ENCODE measurements at regions not wholly inside any gene's neighbourhood (a gene's known extent, or its start where the extent isn't known, plus 50 kb on each side); places are given as distances from the start of the nearest gene placed in this dataset.

DNA sequence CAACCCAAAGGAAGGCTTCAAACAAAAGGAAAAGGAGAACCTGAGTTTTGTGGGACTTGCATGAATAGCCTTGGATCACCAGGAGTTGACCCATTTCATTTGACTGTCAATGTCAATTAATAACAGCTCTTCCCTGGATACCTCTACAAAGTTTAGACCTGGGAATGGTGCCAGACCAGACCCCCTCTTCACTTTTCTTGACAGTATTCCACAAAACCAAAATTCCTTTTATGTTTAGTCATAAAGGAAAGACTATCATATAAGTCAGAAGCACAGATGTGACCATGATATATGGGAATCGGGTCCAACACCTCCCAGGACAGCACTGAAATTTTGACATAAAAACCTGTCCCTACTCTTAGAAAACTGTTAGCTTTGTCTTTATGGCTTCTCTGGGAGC, 191.8 kb downstream of the LYPLAL1 start:
- DNase-seq (no peak), ATAC-seq (ENCODE audit: low FRiP score) (no peak)
- Histone ChIP-seq H3K27me3 (ENCODE audit: control insufficient read depth in 1 of 2, insufficient read depth in 2 of 2, low read length in 1 of 2) (no peaks in the 10 kb centered on the region), H3K4me1 (ENCODE audit: control insufficient read depth in 1 of 2, insufficient read depth in 2 of 2, low read length in 2 of 2) (no peaks in the 10 kb centered on the region), H3K36me3 (ENCODE audit: control insufficient read depth in 1 of 2, insufficient read depth in 2 of 2, low read length in 1 of 2) (no peaks in the 10 kb centered on the region), H3K4me3 (ENCODE audit: low read length in 2 of 2) (no peak overlapping the region), H3K9me3 (ENCODE audit: control insufficient read depth, low read length) (no peaks in the 10 kb centered on the region), H3K27ac (ENCODE audit: low read depth in 1 of 2, low read length in 2 of 2) (no peak overlapping the region)
- intact Hi-C loops (cut with DNase I), result no loop called here
- WGBS, 2 donors, result 96 to 100% methylated on average over 1 of the region's 1 CpG

DNA sequence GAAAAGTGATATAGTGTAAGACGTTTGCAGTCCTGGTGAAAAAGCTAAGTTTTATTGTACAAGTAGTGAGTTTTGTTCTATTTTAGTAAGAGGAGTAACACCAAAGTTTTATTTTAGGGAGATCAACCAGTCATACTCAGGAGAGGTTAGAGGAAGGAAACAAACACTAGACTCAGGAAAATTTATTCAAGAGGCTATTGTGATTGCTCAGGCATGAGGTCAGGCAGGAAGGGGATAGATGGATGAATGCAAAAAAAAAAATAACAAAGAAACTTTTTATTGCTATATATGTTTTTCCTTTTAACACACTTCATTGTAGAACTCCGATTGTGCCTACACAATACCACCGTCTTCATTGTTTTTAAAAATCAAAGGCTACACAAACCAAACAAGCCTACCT, 189.0 kb downstream of the LYPLAL1 start:
- no peaks in the 10 kb centered on the region for H3K36me3 ChIP-seq (ENCODE audit: control insufficient read depth in 1 of 2, insufficient read depth in 2 of 2, low read length in 1 of 2)
- intact Hi-C loops (cut with DNase I), result no loop called here
- 88 to 93% methylated on average over 3 of the region's 3 CpGs for WGBS, 2 donors

DNA sequence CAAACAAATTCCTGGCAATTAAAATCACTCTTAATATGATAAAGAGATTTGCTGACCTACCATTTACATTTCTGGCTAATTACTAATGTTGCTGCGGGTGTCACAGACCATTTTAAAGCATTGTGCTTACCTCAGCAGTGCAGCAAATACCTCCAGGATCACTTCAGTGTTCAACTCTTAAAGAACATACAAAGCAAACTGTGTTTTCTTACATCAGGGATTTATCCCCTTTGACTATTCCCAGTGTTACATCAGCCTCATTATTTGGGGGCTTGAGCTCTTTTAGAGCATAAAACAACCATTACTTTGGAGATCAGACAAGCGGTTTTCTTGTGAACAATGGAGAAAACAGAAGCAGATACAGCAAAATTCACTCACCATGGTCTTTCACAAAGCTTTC, 185.4 kb downstream of the LYPLAL1 start:
- 79 to 81% methylated on average over 2 of the region's 2 CpGs for WGBS, 2 donors
- intact Hi-C loops (cut with DNase I), result no loop called here

More for the DNA sequence above, 189.0 kb downstream of the LYPLAL1 start:
- DNase-seq (no peak), ATAC-seq (ENCODE audit: low FRiP score) (no peak)
- no peaks in the 10 kb centered on the region for H3K9me3 ChIP-seq (ENCODE audit: control insufficient read depth, low read length)
- no peak overlapping the region for H3K4me3 ChIP-seq (ENCODE audit: low read length in 2 of 2)
- no peak overlapping the region for H3K27ac ChIP-seq (ENCODE audit: low read depth in 1 of 2, low read length in 2 of 2)
- no peaks in the 10 kb centered on the region for H3K4me1 ChIP-seq (ENCODE audit: control insufficient read depth in 1 of 2, insufficient read depth in 2 of 2, low read length in 2 of 2)
- H3K27me3 ChIP-seq (ENCODE audit: control insufficient read depth in 1 of 2, insufficient read depth in 2 of 2, low read length in 1 of 2), result no peaks in the 10 kb centered on the region

DNA sequence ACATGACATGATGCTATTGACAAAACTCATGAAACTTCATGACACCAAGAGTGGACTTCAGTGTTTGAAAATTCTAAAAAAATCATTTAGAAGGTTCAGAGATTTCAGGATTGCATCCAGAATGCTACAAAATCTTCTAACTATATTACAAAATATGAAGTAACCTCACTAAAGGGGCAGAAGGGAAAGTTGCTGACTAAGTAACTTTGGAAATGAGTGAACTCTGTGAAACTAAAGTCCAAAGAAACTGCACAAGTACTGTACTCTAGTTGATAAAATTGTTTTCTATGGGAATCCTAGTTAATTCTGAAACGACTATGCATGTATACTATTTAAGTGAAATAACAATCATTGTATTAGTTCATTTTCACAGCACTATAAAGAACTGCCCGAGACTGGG, 184.4 kb downstream of the LYPLAL1 start:
- Histone ChIP-seq H3K27me3 (ENCODE audit: control insufficient read depth in 1 of 2, insufficient read depth in 2 of 2, low read length in 1 of 2) (no peaks in the 10 kb centered on the region), H3K4me1 (ENCODE audit: control insufficient read depth in 1 of 2, insufficient read depth in 2 of 2, low read length in 2 of 2) (no peaks in the 10 kb centered on the region), H3K4me3 (ENCODE audit: low read length in 2 of 2) (no peak overlapping the region), H3K27ac (ENCODE audit: low read depth in 1 of 2, low read length in 2 of 2) (no peak overlapping the region), H3K9me3 (ENCODE audit: control insufficient read depth, low read length) (no peaks in the 10 kb centered on the region), H3K36me3 (ENCODE audit: control insufficient read depth in 1 of 2, insufficient read depth in 2 of 2, low read length in 1 of 2) (no peaks in the 10 kb centered on the region)
- 93 to 96% methylated on average over 2 of the region's 2 CpGs for WGBS, 2 donors
- DNase-seq (no peak), ATAC-seq (ENCODE audit: low FRiP score) (no peak)
- intact Hi-C loops (cut with DNase I), result no loop called here

More for the DNA sequence above, 185.4 kb downstream of the LYPLAL1 start:
- no peak for ATAC-seq (ENCODE audit: low FRiP score)
- Histone ChIP-seq H3K4me3 (ENCODE audit: low read length in 2 of 2) (no peak overlapping the region), H3K4me1 (ENCODE audit: control insufficient read depth in 1 of 2, insufficient read depth in 2 of 2, low read length in 2 of 2) (no peaks in the 10 kb centered on the region), H3K36me3 (ENCODE audit: control insufficient read depth in 1 of 2, insufficient read depth in 2 of 2, low read length in 1 of 2) (no peaks in the 10 kb centered on the region), H3K27ac (ENCODE audit: low read depth in 1 of 2, low read length in 2 of 2) (no peak overlapping the region), H3K27me3 (ENCODE audit: control insufficient read depth in 1 of 2, insufficient read depth in 2 of 2, low read length in 1 of 2) (no peaks in the 10 kb centered on the region), H3K9me3 (ENCODE audit: control insufficient read depth, low read length) (no peaks in the 10 kb centered on the region)
- DNase-seq, result no peak

DNA sequence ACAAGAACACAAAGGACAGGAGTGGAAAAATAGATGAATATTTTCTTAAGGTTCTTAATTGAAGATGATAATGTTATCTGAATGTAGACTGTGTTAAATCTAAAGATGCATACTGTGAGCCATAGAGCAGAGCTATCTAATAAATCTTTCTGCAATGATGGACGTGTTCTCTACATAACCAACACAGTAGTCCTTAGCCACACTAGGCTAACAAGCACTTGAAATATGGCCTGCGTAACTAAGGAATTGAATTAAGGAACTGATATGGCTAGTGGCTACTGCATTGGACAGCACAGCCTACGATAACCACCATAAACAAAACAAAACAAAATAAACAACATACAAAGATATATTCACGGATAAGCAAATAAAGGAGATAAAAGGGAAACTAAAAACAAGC, 181.3 kb downstream of the LYPLAL1 start:
- ATAC-seq (ENCODE audit: low FRiP score), result no peak
- intact Hi-C loops (cut with DNase I), result no loop called here

DNA sequence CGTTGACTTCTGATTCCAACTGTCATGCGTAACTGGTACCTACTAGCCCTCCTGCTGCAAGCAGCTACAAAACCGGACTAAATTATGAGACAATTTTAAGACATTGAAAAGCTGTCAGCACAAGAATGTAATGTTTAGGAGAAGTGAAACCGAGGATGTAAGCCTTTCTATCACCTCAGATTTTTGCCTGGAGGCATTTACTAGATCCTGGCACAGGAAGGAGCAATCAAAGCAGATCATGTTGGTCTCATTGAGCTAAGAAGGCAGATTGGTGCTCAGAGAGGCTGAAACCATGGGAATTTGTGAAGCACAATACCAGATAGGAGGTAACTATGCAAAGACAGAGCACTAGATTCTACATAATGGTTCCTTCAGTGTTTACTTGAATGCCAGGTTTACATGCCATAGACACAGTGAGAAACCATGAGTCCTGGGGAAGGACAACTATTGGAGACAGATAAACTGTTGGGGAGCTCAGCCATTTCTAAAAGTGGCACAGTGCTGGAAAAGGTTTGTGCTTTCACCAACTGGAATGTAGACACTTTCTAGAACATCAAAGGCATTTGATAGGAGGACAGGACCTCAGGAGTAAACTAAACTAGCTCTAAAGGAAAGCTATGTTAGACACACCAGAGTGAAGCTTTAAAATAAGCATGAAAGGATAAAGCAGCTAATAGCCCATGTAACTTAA, 179.4 kb downstream of the LYPLAL1 start:
- no peak overlapping the region for H3K4me3 ChIP-seq (ENCODE audit: low read length in 2 of 2)
- WGBS, 2 donors, result 87 to 89% methylated on average over 4 of the region's 4 CpGs
- H3K4me1 ChIP-seq (ENCODE audit: control insufficient read depth in 1 of 2, insufficient read depth in 2 of 2, low read length in 2 of 2), result no peaks in the 10 kb centered on the region
- intact Hi-C loops (cut with DNase I), result no loop called here
- H3K27ac ChIP-seq (ENCODE audit: low read depth in 1 of 2, low read length in 2 of 2), result no peak overlapping the region
- no peaks in the 10 kb centered on the region for H3K27me3 ChIP-seq (ENCODE audit: control insufficient read depth in 1 of 2, insufficient read depth in 2 of 2, low read length in 1 of 2)
- ATAC-seq (ENCODE audit: low FRiP score) (no peak), DNase-seq (no peak)
- no peaks in the 10 kb centered on the region for H3K9me3 ChIP-seq (ENCODE audit: control insufficient read depth, low read length)
- no peaks in the 10 kb centered on the region for H3K36me3 ChIP-seq (ENCODE audit: control insufficient read depth in 1 of 2, insufficient read depth in 2 of 2, low read length in 1 of 2)

More for the DNA sequence above, 181.3 kb downstream of the LYPLAL1 start:
- no peak overlapping the region for H3K27ac ChIP-seq (ENCODE audit: low read depth in 1 of 2, low read length in 2 of 2)
- H3K4me1 ChIP-seq (ENCODE audit: control insufficient read depth in 1 of 2, insufficient read depth in 2 of 2, low read length in 2 of 2), result no peaks in the 10 kb centered on the region
- 85 to 95% methylated on average over 4 of the region's 4 CpGs for WGBS, 2 donors
- no peaks in the 10 kb centered on the region for H3K9me3 ChIP-seq (ENCODE audit: control insufficient read depth, low read length)
- H3K4me3 ChIP-seq (ENCODE audit: low read length in 2 of 2), result no peak overlapping the region
- no peaks in the 10 kb centered on the region for H3K36me3 ChIP-seq (ENCODE audit: control insufficient read depth in 1 of 2, insufficient read depth in 2 of 2, low read length in 1 of 2)
- DNase-seq, result no peak
- H3K27me3 ChIP-seq (ENCODE audit: control insufficient read depth in 1 of 2, insufficient read depth in 2 of 2, low read length in 1 of 2), result no peaks in the 10 kb centered on the region

DNA sequence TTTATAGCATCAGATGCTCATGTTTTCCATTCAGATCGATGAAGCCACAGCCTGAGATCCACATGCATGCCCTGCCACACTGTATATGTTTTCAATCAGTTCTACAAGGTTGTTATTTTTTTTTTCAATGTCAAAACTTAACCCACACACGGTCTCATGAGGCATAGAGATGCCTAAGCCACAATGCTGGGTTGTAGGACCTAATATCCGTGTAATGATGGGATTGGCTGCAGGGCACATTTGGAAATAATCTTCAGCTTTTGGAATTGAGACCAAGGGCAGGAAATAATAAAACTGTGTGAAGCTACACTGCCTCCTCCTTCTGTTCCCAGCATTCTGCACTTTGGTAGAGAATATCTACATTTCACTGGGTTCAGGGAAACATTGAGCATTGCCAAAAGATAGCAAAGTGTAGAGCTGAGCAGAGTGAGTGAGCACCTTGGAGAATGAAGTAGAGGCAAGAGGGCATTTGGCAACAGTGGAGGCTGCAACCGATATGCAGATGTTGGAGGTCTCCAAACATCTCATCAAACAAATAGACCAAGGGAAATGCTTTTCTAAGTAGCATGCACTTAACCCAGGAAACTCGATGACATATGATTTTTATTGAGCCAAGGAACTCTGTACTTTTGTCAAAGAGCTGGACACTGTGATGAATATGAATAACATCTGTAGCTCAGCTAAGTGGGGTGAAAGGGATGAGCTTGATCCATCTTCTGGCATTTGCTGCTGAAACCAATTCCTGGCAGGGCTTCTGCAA, 176.7 kb downstream of the LYPLAL1 start:
- 74 to 78% methylated on average over 5 of the region's 5 CpGs for WGBS, 2 donors
- H3K9me3 ChIP-seq (ENCODE audit: control insufficient read depth, low read length), result peaks cover 2% of the 10 kb centered on the region
- intact Hi-C loops (cut with DNase I), result no loop called here
- no peak for DNase-seq
- ATAC-seq (ENCODE audit: low FRiP score), result no peak
- no peak overlapping the region for H3K27ac ChIP-seq (ENCODE audit: low read depth in 1 of 2, low read length in 2 of 2)
- H3K4me3 ChIP-seq (ENCODE audit: low read length in 2 of 2), result no peak overlapping the region
- no peaks in the 10 kb centered on the region for H3K27me3 ChIP-seq (ENCODE audit: control insufficient read depth in 1 of 2, insufficient read depth in 2 of 2, low read length in 1 of 2)
- peaks cover 0 to 3% of the 10 kb centered on the region in 2 donors for H3K4me1 ChIP-seq (ENCODE audit: control insufficient read depth in 1 of 2, insufficient read depth in 2 of 2, low read length in 2 of 2)
- no peaks in the 10 kb centered on the region for H3K36me3 ChIP-seq (ENCODE audit: control insufficient read depth in 1 of 2, insufficient read depth in 2 of 2, low read length in 1 of 2)

DNA sequence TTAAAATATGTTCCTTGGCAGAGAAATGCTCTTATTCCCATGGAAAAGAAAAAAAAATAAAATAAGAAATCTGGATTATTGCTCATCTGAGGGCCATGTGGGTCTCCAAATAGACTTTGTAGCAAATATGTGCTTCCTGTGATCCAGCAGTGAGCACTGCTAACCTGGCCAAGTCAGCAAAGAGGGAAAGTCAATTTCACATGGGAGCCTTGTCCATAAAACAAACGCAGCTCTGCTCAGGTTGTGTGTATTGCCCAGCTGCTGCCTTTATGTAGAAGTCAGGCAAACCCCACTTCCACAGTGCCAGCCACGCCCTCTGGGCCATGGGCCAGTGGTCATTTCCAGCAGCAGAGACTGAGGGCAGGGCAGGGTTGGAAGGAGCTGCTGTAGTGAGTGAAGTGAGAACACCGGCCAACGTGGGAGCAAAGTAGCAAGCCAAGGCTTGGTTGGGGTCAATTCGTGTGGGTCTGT, 174.3 kb downstream of the LYPLAL1 start:
- Histone ChIP-seq H3K9me3 (ENCODE audit: control insufficient read depth, low read length) (peaks cover 2% of the 10 kb centered on the region), H3K4me3 (ENCODE audit: low read length in 2 of 2) (no peak overlapping the region), H3K27ac (ENCODE audit: low read depth in 1 of 2, low read length in 2 of 2) (no peak overlapping the region), H3K27me3 (ENCODE audit: control insufficient read depth in 1 of 2, insufficient read depth in 2 of 2, low read length in 1 of 2) (no peaks in the 10 kb centered on the region), H3K4me1 (ENCODE audit: control insufficient read depth in 1 of 2, insufficient read depth in 2 of 2, low read length in 2 of 2) (peaks cover 0 to 3% of the 10 kb centered on the region in 2 donors), H3K36me3 (ENCODE audit: control insufficient read depth in 1 of 2, insufficient read depth in 2 of 2, low read length in 1 of 2) (no peaks in the 10 kb centered on the region)
- DNase-seq (peak; percentile 76 to 87), ATAC-seq (ENCODE audit: low FRiP score) (peak; percentile 70)
- intact Hi-C loops (cut with DNase I), result no loop called here
- WGBS, 2 donors, result 5 to 8% methylated on average over 5 of the region's 5 CpGs

DNA sequence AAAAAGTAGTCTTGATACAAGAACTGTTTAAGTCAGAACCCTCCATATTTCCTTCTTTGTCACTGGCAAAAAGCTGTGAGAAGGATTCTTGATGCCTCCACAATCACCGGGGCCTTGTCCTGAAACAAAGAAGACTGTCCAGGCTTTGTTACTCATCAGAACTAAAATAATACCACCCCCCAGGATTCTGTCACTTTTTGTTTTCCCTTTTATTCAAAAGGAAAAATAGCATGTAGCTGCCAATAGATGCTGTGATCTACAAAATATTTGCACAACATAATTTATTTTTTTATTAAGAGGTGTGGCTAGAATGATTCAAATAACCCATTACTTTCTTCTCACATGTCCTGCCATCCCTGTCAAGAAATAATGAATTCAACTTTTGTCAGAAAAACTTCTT, 173.7 kb downstream of the LYPLAL1 start:
- no peak for ATAC-seq (ENCODE audit: low FRiP score)
- H3K27ac ChIP-seq (ENCODE audit: low read depth in 1 of 2, low read length in 2 of 2), result no peak overlapping the region
- DNase-seq, result no peak
- intact Hi-C loops (cut with DNase I), result no loop called here
- peaks cover 2% of the 10 kb centered on the region for H3K9me3 ChIP-seq (ENCODE audit: control insufficient read depth, low read length)
- H3K4me3 ChIP-seq (ENCODE audit: low read length in 2 of 2), result no peak overlapping the region
- H3K36me3 ChIP-seq (ENCODE audit: control insufficient read depth in 1 of 2, insufficient read depth in 2 of 2, low read length in 1 of 2), result no peaks in the 10 kb centered on the region
- no peaks in the 10 kb centered on the region for H3K27me3 ChIP-seq (ENCODE audit: control insufficient read depth in 1 of 2, insufficient read depth in 2 of 2, low read length in 1 of 2)
- 4 to 11% methylated on average over 1 of the region's 1 CpG for WGBS, 2 donors
- H3K4me1 ChIP-seq (ENCODE audit: control insufficient read depth in 1 of 2, insufficient read depth in 2 of 2, low read length in 2 of 2), result peaks cover 0 to 3% of the 10 kb centered on the region in 2 donors
